ENCODE measurements at regions not wholly inside any gene's neighbourhood (a gene's known extent, or its start where the extent isn't known, plus 50 kb on each side); places are given as distances from the start of the nearest gene placed in this dataset.
"Not testable (repeated sequence)": the region's sequence is repeated elsewhere in the genome, so short reads cannot be mapped to it uniquely, and the experiment has no call there.

DNA sequence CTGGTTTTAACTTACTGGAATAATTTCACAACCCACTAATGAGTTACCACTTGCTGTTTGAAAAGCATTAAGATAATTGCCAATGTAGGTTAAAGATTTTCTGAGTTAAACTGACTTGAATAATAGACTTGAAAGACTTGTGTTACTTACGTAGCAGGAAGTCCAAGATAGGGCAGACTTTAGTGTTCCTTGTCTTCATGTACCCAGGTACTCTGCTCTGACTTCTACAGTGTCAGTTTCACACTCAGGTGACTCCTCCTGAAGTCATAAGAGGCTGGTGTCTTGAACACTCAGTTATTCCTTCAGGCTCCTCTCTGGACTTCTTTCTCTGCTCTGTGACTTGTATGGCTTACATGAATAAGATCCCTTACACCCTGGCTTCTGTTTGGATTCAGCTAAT is 76.3 kb upstream of the SGK1 start:
- TF ChIP-seq, protein P1, sequence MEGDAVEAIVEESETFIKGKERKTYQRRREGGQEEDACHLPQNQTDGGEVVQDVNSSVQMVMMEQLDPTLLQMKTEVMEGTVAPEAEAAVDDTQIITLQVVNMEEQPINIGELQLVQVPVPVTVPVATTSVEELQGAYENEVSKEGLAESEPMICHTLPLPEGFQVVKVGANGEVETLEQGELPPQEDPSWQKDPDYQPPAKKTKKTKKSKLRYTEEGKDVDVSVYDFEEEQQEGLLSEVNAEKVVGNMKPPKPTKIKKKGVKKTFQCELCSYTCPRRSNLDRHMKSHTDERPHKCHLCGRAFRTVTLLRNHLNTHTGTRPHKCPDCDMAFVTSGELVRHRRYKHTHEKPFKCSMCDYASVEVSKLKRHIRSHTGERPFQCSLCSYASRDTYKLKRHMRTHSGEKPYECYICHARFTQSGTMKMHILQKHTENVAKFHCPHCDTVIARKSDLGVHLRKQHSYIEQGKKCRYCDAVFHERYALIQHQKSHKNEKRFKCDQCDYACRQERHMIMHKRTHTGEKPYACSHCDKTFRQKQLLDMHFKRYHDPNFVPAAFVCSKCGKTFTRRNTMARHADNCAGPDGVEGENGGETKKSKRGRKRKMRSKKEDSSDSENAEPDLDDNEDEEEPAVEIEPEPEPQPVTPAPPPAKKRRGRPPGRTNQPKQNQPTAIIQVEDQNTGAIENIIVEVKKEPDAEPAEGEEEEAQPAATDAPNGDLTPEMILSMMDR (IDR thresholded peaks at IDR 0.05; ENCODE audit: low read depth, low read length): no peak
- no peak for DNase-seq (ENCODE audit: extremely low read depth, low read depth)

DNA sequence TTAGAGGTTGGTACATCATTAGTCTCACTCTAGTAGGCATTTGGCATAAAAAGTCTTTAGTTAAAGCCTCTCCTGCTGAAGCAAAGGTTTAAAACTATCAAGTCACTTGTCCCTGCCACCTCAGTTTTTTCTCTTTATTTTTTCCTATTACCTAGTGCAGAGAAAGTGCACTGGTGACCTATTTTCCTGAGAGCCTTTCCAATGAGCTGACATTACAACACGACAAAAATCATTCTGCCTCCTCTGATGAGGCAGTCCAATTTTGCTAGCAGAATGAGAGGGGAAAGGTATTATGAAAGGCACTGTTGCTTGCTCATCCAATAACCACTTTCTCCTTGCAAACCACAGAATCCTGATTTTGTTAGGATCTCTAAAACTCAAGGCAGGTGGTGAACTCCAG is 73.3 kb upstream of the SGK1 start:
- DNase-seq (ENCODE audit: extremely low read depth, low read depth): no peak

DNA sequence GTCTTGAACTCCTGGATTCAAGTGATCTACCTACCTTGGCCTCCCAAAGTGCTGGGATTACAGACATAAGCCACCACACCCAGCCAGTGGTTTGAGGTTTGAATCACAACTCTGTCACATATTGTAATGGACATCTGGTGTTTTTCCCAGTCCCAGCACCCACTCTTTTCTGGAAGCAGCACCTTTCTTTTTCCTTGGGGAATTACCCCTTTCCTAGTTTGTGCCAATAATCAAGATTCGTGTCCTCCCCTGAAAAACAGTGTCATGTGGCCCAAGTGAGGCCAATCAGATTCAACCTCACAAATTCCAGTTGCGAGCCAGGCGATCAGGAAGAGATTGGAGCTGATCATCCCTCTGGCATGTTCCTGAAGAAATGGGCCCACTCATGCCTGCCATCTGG is 71.7 kb upstream of the SGK1 start:
- TF ChIP-seq, protein P1 (IDR thresholded peaks at IDR 0.05; ENCODE audit: low read depth, low read length): no peak

More for the DNA sequence above, 73.3 kb upstream of the SGK1 start:
- TF ChIP-seq, protein P1 (IDR thresholded peaks at IDR 0.05; ENCODE audit: low read depth, low read length): no peak

DNA sequence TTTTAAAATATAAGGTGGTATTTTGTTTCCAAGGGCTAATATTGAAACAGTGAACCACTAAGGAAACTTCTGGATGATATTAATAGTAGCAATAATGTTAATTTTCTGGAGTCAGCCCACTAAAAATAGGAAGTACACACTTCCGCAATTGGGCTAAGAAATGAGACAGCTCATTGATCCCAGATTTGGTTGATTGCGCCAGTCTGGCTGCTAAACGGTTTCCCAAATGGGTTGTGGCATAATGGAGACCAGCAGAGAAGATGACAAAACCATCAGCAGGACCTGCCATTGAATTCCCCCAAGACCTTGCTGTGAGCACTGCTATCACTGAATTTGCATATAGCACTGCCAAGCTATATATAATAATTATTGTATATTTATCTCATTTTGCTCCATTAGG is 71.2 kb upstream of the SGK1 start:
- no peak for DNase-seq (ENCODE audit: extremely low read depth, low read depth)
- TF ChIP-seq, protein P1 (IDR thresholded peaks at IDR 0.05; ENCODE audit: low read depth, low read length): no peak

More for the DNA sequence above, 71.7 kb upstream of the SGK1 start:
- DNase-seq (ENCODE audit: extremely low read depth, low read depth): no peak

DNA sequence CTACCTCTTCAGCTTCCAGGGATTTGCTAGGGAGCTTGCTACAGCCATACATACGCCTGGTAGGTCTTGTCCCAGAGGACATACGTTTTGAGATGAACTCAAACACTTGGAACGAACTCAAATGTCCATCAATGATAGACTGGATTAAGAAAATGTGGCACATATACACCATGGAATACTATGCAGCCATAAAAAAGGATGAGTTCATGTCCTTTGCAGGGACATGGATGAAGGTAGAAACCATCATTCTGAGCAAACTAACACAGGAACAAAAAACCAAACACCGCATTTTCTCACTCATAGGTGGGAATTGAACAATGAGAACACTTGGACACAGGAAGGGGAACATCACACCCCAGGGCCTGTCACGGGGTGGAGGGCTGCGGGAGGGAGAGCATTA is 68.6 kb upstream of the SGK1 start:
- DNase-seq (ENCODE audit: extremely low read depth, low read depth): not testable (repeated sequence)

DNA sequence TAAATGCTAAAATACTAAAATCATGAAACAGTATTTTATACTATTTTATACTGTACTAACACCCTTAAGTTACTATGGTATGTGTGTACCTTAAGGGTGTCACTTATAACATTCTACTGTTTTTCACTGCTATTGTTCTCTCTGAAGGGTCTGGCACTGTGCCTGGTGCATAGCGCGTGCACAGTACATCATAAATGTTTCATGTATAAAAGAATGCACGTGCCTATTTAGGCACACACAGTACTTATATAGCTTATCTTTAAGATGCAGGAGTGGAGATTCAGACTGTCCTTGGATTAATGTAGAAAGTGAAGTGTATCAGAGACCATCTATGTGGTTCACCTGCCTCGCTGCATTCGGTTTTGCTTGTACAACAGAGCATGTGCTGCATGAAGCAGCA is 64.0 kb upstream of the SGK1 start:
- DNase-seq (ENCODE audit: extremely low read depth, low read depth): no peak
- TF ChIP-seq, protein P1 (IDR thresholded peaks at IDR 0.05; ENCODE audit: low read depth, low read length): no peak

DNA sequence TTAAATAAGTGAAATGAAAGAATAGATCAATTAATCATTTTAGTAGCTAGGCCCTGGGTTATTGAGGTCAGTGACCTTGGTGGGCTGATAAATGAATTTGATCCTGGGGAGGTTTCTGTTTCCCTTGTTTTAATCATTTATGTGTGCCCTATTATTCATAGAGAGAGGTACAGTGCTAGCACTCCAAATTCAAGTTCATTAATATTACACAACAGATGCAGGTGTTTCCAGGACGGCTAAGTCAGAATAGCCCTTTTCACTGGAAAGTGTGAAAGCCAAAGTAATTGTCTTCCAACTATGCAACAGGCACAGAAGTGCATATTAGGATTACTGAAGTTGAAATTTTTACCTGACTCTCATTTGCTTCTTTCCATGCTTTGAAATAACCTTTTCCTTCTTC is 61.7 kb upstream of the SGK1 start:
- DNase-seq (ENCODE audit: extremely low read depth, low read depth): no peak

DNA sequence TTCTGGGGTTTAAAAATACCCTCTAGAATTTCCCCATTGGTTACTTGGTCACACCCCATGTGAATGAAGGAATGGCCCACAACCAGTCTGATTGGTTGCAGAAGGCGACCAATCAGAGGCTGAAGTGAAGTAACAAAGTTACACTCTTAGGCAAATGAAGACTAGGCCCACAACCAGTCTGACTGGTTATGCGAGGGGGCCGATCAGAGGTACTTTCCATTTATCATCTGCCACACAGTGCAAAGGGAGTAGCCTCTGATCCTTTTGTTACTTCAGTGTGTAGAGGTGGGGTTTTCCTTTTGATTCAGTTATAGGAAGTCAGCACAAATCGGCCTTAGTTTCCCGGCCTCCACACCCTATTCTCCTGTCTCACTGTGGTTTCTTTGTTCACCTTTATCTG is 61.2 kb upstream of the SGK1 start:
- TF ChIP-seq, protein P1 (IDR thresholded peaks at IDR 0.05; ENCODE audit: low read depth, low read length): no peak

More for the DNA sequence above, 61.7 kb upstream of the SGK1 start:
- TF ChIP-seq, protein P1 (IDR thresholded peaks at IDR 0.05; ENCODE audit: low read depth, low read length): no peak

More for the DNA sequence above, 61.2 kb upstream of the SGK1 start:
- no peak for DNase-seq (ENCODE audit: extremely low read depth, low read depth)

Measured in AG09319 (cell line).